ENCODE measurements at regions not wholly inside any gene's neighbourhood (a gene's known extent, or its start where the extent isn't known, plus 50 kb on each side); places are given as distances from the start of the nearest gene placed in this dataset.

DNA sequence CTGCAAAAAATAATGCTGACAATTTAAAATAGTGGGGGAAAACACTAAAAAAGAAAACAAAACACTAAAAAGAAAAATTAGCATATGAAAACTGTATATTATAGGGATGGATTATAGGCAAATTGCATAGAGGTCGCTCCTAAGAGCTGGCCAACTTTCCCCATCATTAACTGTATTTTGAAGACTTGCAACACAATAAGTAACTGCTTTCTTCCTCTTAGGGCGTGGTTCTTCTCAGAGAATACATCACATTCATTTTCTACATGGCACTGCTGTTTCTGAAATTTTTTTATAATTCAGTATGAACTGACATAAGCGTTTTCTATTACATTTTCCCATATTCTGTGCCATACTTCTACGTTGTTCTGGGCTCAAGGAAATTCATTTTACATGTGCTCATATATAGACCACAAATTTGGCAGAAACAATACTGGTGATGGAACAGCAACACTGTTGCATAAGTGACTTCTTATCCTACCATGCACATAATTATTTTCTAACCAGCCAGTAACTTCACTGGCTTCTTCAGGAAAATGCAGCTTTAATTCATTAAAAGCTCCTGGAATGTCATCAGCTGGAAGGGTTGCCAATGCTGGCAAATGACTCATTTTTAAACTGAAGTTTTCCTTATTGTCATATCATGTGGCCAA lies 171.2 kb upstream of the DMAC1 start:
- H3K9me3 Mint-ChIP-seq (ENCODE audit: unreplicated experiment): no peaks in the 10 kb centered on the region
- peaks cover 12% of the 10 kb centered on the region for H3K4me1 Mint-ChIP-seq (ENCODE audit: low read depth, unreplicated experiment)
- TF ChIP-seq, protein P1, sequence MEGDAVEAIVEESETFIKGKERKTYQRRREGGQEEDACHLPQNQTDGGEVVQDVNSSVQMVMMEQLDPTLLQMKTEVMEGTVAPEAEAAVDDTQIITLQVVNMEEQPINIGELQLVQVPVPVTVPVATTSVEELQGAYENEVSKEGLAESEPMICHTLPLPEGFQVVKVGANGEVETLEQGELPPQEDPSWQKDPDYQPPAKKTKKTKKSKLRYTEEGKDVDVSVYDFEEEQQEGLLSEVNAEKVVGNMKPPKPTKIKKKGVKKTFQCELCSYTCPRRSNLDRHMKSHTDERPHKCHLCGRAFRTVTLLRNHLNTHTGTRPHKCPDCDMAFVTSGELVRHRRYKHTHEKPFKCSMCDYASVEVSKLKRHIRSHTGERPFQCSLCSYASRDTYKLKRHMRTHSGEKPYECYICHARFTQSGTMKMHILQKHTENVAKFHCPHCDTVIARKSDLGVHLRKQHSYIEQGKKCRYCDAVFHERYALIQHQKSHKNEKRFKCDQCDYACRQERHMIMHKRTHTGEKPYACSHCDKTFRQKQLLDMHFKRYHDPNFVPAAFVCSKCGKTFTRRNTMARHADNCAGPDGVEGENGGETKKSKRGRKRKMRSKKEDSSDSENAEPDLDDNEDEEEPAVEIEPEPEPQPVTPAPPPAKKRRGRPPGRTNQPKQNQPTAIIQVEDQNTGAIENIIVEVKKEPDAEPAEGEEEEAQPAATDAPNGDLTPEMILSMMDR (IDR thresholded peaks at IDR 0.05; ENCODE audit: insufficient read depth in 1 of 2, low read depth in 1 of 2, low read length in 1 of 2, severe bottlenecking in 1 of 2, unreplicated experiment in 1 of 2): no peak
- DNase-seq: no peak
- no peak overlapping the region for H3K4me3 Mint-ChIP-seq (ENCODE audit: unreplicated experiment)
- no peak overlapping the region for H3K4me3 ChIP-seq (ENCODE audit: low read depth, low read length)
- H3K27ac Mint-ChIP-seq (ENCODE audit: unreplicated experiment): no peak overlapping the region
- no peaks in the 10 kb centered on the region for H3K27me3 Mint-ChIP-seq (ENCODE audit: insufficient read depth, unreplicated experiment)
- H3K36me3 Mint-ChIP-seq (ENCODE audit: insufficient read depth, unreplicated experiment): peaks cover 4% of the 10 kb centered on the region
- H3K4me1 ChIP-seq: peaks cover 48% of the 10 kb centered on the region
- H3K27me3 ChIP-seq (replicated peaks; ENCODE audit: control insufficient read depth, insufficient read depth, low read length): no peaks in the 10 kb centered on the region
- BruUV-seq (replicated peaks): no TSS peak
- ChIA-PET CTCF (no interaction called here), POLR2A (no interaction called here)
- intact Hi-C loops (cut with micrococcal nuclease; ENCODE audit: unreplicated experiment): no loop called here
- no peaks in the 10 kb centered on the region for H3K36me3 ChIP-seq (ENCODE audit: control insufficient read depth, insufficient read depth, low read length)
- no peaks in the 10 kb centered on the region; the same call in 1 of the 2 replicates for H3K9me3 ChIP-seq

DNA sequence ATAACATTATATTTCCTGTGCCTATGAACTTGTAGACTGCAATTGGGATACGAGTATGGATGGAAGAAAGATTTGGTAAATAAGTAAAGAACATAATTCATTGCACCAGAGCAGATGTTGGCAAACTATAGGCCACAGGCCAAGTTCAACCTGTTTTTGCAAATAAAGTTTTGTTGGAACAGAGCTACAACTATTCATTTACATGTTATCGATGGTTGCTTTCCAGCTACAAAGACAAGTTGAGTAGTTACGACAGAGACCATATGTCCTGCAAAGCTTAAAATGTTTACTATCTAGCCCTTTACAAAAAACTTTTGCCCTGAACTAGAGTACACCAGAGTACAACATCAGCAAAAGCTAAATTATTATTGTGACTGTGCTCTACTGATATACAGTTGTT lies 169.1 kb upstream of the DMAC1 start:
- no TSS peak for BruUV-seq (replicated peaks)

DNA sequence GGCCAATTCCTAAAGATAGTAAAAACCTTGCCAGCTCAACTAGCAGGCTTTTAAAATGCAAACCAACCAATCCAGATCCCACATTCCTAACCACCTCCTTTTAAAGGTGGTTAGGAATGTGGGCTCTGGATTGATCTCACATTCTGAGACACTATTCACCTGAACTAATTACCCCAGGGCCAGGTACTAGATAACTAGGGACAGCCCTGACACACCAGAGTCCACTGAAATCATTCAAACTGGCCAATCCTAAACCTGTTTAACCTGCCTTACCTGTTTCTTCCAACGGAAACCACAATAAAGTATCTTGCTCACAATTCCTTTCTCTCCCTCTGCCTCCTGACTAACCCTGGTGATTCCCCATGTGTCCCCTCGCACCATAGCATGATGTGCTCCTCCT lies 168.3 kb upstream of the DMAC1 start:
- H3K9me3 Mint-ChIP-seq (ENCODE audit: unreplicated experiment): peaks cover 9% of the 10 kb centered on the region
- no peak overlapping the region for H3K4me3 Mint-ChIP-seq (ENCODE audit: unreplicated experiment)
- H3K4me1 Mint-ChIP-seq (ENCODE audit: low read depth, unreplicated experiment): peaks cover 6% of the 10 kb centered on the region
- H3K27me3 Mint-ChIP-seq (ENCODE audit: insufficient read depth, unreplicated experiment): no peaks in the 10 kb centered on the region
- intact Hi-C loops (cut with micrococcal nuclease; ENCODE audit: unreplicated experiment): loop anchor here (5.0 kb wide), 1 partner anchor 66 kb away; no protein-coding TSS in a partner anchor
- H3K36me3 Mint-ChIP-seq (ENCODE audit: insufficient read depth, unreplicated experiment): peaks cover 4% of the 10 kb centered on the region
- Histone ChIP-seq H3K36me3 (ENCODE audit: control insufficient read depth, insufficient read depth, low read length) (no peaks in the 10 kb centered on the region), H3K9me3 (no peaks in the 10 kb centered on the region; the same call in 1 of the 2 replicates), H3K4me3 (ENCODE audit: low read depth, low read length) (no peak overlapping the region), H3K4me1 (peaks cover 21% of the 10 kb centered on the region), H3K27me3 (replicated peaks; ENCODE audit: control insufficient read depth, insufficient read depth, low read length) (no peaks in the 10 kb centered on the region)
- DNase-seq: peak; percentile 58 to 66
- CTCF ChIA-PET: no interaction called here
- no TSS peak for BruUV-seq (replicated peaks)
- H3K27ac Mint-ChIP-seq (ENCODE audit: unreplicated experiment): peak overlapping the region; percentile 76
- POLR2A ChIA-PET: no interaction called here
- TF ChIP-seq, protein P1 (IDR thresholded peaks at IDR 0.05; ENCODE audit: insufficient read depth in 1 of 2, low read depth in 1 of 2, low read length in 1 of 2, severe bottlenecking in 1 of 2, unreplicated experiment in 1 of 2): no peak

More for the DNA sequence above, 169.1 kb upstream of the DMAC1 start:
- Histone ChIP-seq H3K9me3 (no peaks in the 10 kb centered on the region; the same call in 1 of the 2 replicates), H3K27me3 (replicated peaks; ENCODE audit: control insufficient read depth, insufficient read depth, low read length) (no peaks in the 10 kb centered on the region), H3K4me1 (peaks cover 27% of the 10 kb centered on the region), H3K36me3 (ENCODE audit: control insufficient read depth, insufficient read depth, low read length) (no peaks in the 10 kb centered on the region), H3K4me3 (ENCODE audit: low read depth, low read length) (no peak overlapping the region)
- H3K27ac Mint-ChIP-seq (ENCODE audit: unreplicated experiment): no peak overlapping the region
- POLR2A ChIA-PET: no interaction called here
- H3K27me3 Mint-ChIP-seq (ENCODE audit: insufficient read depth, unreplicated experiment): no peaks in the 10 kb centered on the region
- CTCF ChIA-PET: no interaction called here
- H3K4me1 Mint-ChIP-seq (ENCODE audit: low read depth, unreplicated experiment): peaks cover 6% of the 10 kb centered on the region
- H3K9me3 Mint-ChIP-seq (ENCODE audit: unreplicated experiment): peaks cover 5% of the 10 kb centered on the region
- H3K36me3 Mint-ChIP-seq (ENCODE audit: insufficient read depth, unreplicated experiment): peaks cover 4% of the 10 kb centered on the region
- no peak for DNase-seq
- TF ChIP-seq, protein P1 (IDR thresholded peaks at IDR 0.05; ENCODE audit: insufficient read depth in 1 of 2, low read depth in 1 of 2, low read length in 1 of 2, severe bottlenecking in 1 of 2, unreplicated experiment in 1 of 2): no peak
- no peak overlapping the region for H3K4me3 Mint-ChIP-seq (ENCODE audit: unreplicated experiment)
- intact Hi-C loops (cut with micrococcal nuclease; ENCODE audit: unreplicated experiment): loop anchor here (5.0 kb wide), 1 partner anchor 66 kb away; no protein-coding TSS in a partner anchor
